NCI-H2107 (cell line): ENCODE measurements at regions not wholly inside any gene's neighbourhood (a gene's known extent, or its start where the extent isn't known, plus 50 kb on each side); places are given as distances from the start of the nearest gene placed in this dataset.

Source experiments
- DNase-seq: peaks from one replicate; lab custom pipeline; 2025; lab: John Stamatoyannopoulos, UW

GRCh38 chr2:118738524-118739308, 108.7 kb downstream of the EN1 start:
- no peak for DNase-seq

- DNase-seq = no peak
Observed at GRCh38 chr2:118738106-118738505, 109.3 kb downstream of the EN1 start.

GRCh38 chr2:118737684-118738083, 109.8 kb downstream of the EN1 start:
- DNase-seq = no peak

GRCh38 chr2:118732432-118732831, 115.0 kb downstream of the EN1 start:
- DNase-seq = no peak

- no peak for DNase-seq
Observed at GRCh38 chr2:118731413-118731812, 116.0 kb downstream of the EN1 start.

GRCh38 chr2:118730405-118730804, 117.0 kb downstream of the EN1 start:
- DNase-seq = no peak

GRCh38 chr2:118729760-118730159, 117.7 kb downstream of the EN1 start:
- no peak for DNase-seq

- DNase-seq = no peak
Observed at GRCh38 chr2:118728984-118729383, 118.5 kb downstream of the EN1 start.

GRCh38 chr2:118726821-118727220, 120.6 kb downstream of the EN1 start:
- DNase-seq = no peak

GRCh38 chr2:118723394-118723793, 124.1 kb downstream of the EN1 start:
- no peak for DNase-seq

- no peak for DNase-seq
Observed at GRCh38 chr2:118722976-118723375, 124.5 kb downstream of the EN1 start.

- no peak for DNase-seq
Observed at GRCh38 chr2:118721817-118722551, 125.5 kb downstream of the EN1 start.

- no peak for DNase-seq
Observed at GRCh38 chr2:118720866-118721265, 126.6 kb downstream of the EN1 start.

- no peak for DNase-seq
Observed at GRCh38 chr2:118718921-118719320, 128.5 kb downstream of the EN1 start.

- DNase-seq = no peak
Observed at GRCh38 chr2:118716102-118716501, 131.3 kb downstream of the EN1 start.

- DNase-seq = no peak
Observed at GRCh38 chr2:118714118-118714517, 133.3 kb downstream of the EN1 start.

GRCh38 chr2:118711603-118712002, 135.8 kb downstream of the EN1 start:
- no peak for DNase-seq

GRCh38 chr2:118710481-118710880, 137.0 kb downstream of the EN1 start:
- DNase-seq = no peak

GRCh38 chr2:118709786-118710185, 137.7 kb downstream of the EN1 start:
- DNase-seq = no peak

- no peak for DNase-seq
Observed at GRCh38 chr2:118706844-118707243, 140.6 kb downstream of the EN1 start.

- no peak for DNase-seq
Observed at GRCh38 chr2:118706371-118706770, 141.1 kb downstream of the EN1 start.

- DNase-seq = no peak
Observed at GRCh38 chr2:118705032-118705431, 142.4 kb downstream of the EN1 start.

- DNase-seq = no peak
Observed at GRCh38 chr2:118699447-118700175, 147.8 kb downstream of the EN1 start.
